NCI-H1092 (cell line): ENCODE measurements at regions not wholly inside any gene's neighbourhood (a gene's known extent, or its start where the extent isn't known, plus 50 kb on each side); places are given as distances from the start of the nearest gene placed in this dataset.

ENCODE experiments used
- DNase-seq: peaks from one replicate; lab custom pipeline; 2025; lab: John Stamatoyannopoulos, UW

- DNase-seq, result no peak
Measured at GRCh38 chr2:15092691-15093090, 460.2 kb downstream of the LRATD1 start.

GRCh38 chr2:15094161-15094560, 461.6 kb downstream of the LRATD1 start:
- no peak for DNase-seq

- DNase-seq, result no peak
Measured at GRCh38 chr2:15096873-15097272, 464.3 kb downstream of the NBAS start.

- no peak for DNase-seq
Measured at GRCh38 chr2:15107137-15107536, 454.0 kb downstream of the NBAS start.

- no peak for DNase-seq
Measured at GRCh38 chr2:15111718-15112117, 449.4 kb downstream of the NBAS start.

- no peak for DNase-seq
Measured at GRCh38 chr2:15112216-15112615, 448.9 kb downstream of the NBAS start.

- no peak for DNase-seq
Measured at GRCh38 chr2:15115776-15116175, 445.4 kb downstream of the NBAS start.

GRCh38 chr2:15116830-15117229, 444.3 kb downstream of the NBAS start:
- DNase-seq, result no peak
